ENCODE measurements at regions not wholly inside any gene's neighbourhood (a gene's known extent, or its start where the extent isn't known, plus 50 kb on each side); places are given as distances from the start of the nearest gene placed in this dataset.

GRCh38 chr12:61490526-61491498 is 769.4 kb upstream of the USP15 start (continued):
- TF ChIP-seq E2F6 (IDR thresholded peaks at IDR 0.05), result no peak
- no peak for TF ChIP-seq RXRA (IDR thresholded peaks at IDR 0.05; ENCODE audit: insufficient read depth, low read depth, low read length)
- no peak for TF ChIP-seq BRCA1 (IDR thresholded peaks at IDR 0.05; ENCODE audit: low read depth, low read length)
- TF ChIP-seq EZH2 (IDR thresholded peaks at IDR 0.05; ENCODE audit: low read depth, low read length, severe bottlenecking), result no peak
- TF ChIP-seq HDAC6 (IDR thresholded peaks at IDR 0.05; ENCODE audit: low read depth, low read length), result no peak
- TF ChIP-seq SRF (IDR thresholded peaks at IDR 0.05; ENCODE audit: low read depth, low read length), result no peak
- TF ChIP-seq TBP (IDR thresholded peaks at IDR 0.05; ENCODE audit: low read depth, low read length), result no peak
- TF ChIP-seq MAFK (IDR thresholded peaks at IDR 0.05; ENCODE audit: low read depth, low read length), result no peak
- no peak for TF ChIP-seq SP2 (IDR thresholded peaks at IDR 0.05; ENCODE audit: low read length)
- no peak for TF ChIP-seq YY1 (IDR thresholded peaks at IDR 0.05; ENCODE audit: low read depth, low read length)
